GM12892 (cell line): ENCODE measurements at regions not wholly inside any gene's neighbourhood (a gene's known extent, or its start where the extent isn't known, plus 50 kb on each side); places are given as distances from the start of the nearest gene placed in this dataset.

ENCODE experiments used
- DNase-seq: peaks from one replicate; pipeline ENCODE4 v3.0.0; 2011; ENCODE audit not compliant: insufficient read length
- FAIRE-seq: peaks from 2 replicates; lab custom pipeline; 2011; peaks lifted over from hg19 to GRCh38; lab: Jason Lieb, UNC
- POLR2A ChIP-seq: IDR thresholded peaks from 2 replicates; pipeline ENCODE4 v1.6.1; 2011; ENCODE audit warnings: low read depth, low read length, control low read depth
- POLR2AphosphoS5 ChIP-seq: IDR thresholded peaks from 2 replicates; pipeline ENCODE4 v1.6.1; 2011; ENCODE audit warnings: low read depth, low read length, control low read depth
- TAF1 ChIP-seq: IDR thresholded peaks from 2 replicates; pipeline ENCODE4 v1.6.1; 2011; ENCODE audit warnings: low read depth, mild to moderate bottlenecking, control low read depth, low read length, borderline replicate concordance

DNA sequence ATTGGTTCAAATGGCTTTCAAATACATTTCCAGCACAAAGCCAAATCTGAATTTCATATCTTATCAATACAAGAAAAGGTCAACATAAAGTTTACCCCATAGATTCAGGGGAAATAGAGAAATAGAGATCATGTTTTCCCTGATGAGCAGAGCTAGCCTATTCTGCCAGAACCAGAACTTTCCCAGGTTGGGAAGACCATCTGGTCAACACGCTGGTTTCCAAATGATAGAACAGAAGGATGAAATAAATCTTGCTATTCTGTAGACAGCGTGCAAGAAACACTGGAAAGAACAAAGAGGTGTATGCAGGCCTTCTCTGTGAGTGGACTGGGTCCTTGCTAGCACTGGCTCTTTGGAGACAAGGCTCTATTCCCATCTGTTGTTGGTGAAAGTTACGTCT, 350.6 kb downstream of the NDFIP2 start:
- DNase-seq (no peak), FAIRE-seq (no peak)
- TF ChIP-seq POLR2A, result no peak
- TF ChIP-seq POLR2AphosphoS5, result no peak
- TF ChIP-seq TAF1, result no peak

DNA sequence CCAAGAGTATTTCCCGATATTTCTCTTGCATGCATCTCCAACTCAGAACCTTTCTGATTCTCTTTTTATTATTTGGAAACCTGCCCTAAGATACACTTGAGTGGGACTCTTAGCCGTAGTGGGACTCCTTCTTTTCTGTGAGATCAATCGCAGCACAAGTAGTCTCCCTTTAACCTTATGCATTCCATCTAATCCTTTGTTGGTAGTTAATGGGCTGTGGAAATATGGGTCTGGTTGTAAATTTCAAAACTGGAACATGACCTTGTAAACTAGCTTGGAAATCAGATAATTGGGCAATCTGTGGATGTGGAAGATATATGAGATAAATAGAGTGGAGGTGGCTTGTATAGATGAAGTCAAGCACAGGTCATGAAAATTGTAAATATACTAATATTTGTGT, 350.0 kb downstream of the NDFIP2 start:
- no peak for FAIRE-seq
- TF ChIP-seq POLR2A (no peak), TAF1 (no peak), POLR2AphosphoS5 (no peak)

DNA sequence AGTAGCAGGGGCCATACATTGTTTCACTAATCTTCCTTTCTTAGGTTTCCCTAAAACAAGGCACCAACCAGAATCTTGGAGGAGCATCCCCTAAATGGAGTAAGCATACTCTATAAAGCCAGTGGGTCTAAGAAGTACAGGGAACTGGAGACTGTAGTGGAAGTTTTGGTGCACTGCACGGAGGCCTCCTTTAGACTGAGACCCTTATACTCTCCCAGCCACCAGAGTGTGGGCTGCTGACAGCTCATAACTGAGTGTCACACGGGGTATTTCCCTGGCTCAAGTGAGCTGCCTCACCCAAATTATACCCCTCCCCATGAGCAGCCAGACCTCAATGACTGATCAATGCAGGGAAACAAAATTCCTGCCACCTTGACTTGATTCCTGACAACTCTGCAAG, 349.5 kb downstream of the NDFIP2 start:
- no peak for FAIRE-seq

More for the DNA sequence above, 350.0 kb downstream of the NDFIP2 start:
- DNase-seq, result no peak

DNA sequence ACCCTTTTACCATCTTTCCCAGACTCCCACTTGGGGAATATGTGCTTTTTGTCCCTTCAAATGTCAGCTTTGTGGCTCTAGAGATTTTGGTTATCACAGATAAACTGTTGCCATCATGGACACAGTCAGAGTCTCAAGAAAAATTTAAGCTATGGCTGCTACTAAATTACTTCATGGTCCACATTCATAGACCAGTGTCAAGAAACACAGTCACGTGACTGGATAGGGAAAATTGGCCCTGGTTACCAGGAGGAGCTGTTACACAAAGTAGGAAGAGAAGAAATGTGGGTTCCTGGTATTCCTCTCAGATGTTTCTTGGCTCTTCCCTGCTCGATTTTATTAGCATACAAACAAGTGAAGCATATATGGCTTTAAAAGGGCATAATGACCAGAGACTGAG, 348.9 kb downstream of the NDFIP2 start:
- DNase-seq, result no peak
- TF ChIP-seq POLR2AphosphoS5 (no peak), POLR2A (no peak), TAF1 (no peak)
- FAIRE-seq, result no peak

More for the DNA sequence above, 349.5 kb downstream of the NDFIP2 start:
- DNase-seq, result no peak
- TF ChIP-seq TAF1 (no peak), POLR2AphosphoS5 (no peak), POLR2A (no peak)

DNA sequence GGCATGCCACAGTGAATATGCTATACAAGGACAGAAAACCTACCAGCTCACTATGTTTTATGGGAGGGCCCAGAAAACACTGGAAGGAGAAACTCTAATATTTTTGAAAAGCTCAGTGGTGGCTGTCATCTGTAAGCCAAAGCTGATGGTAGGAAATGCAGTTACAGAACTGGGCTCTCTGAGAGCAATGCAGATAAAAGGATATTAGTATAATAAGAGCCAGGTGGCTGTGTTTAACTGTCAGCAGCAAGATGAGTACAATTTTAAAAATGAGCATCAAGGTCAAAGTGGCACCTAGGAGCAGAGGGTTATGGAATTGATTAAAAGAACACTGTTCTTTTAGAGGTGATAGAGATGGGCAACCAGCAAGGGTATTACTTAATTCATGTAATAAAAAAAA, 345.0 kb downstream of the NDFIP2 start:
- DNase-seq (no peak), FAIRE-seq (no peak)
- TF ChIP-seq POLR2A (no peak), TAF1 (no peak), POLR2AphosphoS5 (no peak)

DNA sequence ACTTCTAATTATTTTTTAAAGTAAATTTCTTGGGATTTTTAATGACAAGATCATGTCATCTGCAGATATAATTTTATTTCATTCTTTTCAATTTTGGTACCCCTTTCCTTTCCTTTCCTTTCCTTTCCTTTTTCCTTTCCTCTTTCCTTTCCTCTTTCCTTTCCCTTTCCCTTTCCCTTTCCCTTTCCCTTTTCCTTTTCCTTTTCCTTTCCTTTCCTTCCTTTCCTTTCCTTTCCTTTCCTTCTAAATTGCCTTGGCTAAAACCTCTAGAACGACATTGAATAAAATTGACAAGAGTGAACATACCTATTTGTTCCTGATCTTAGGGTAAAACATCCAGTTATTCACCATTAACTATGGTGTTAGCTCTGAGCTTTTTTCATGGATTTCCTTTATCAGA, 334.1 kb downstream of the NDFIP2 start:
- FAIRE-seq (no peak), DNase-seq (no peak)
- TF ChIP-seq TAF1, result no peak
- no peak for TF ChIP-seq POLR2A
- TF ChIP-seq POLR2AphosphoS5, result no peak

DNA sequence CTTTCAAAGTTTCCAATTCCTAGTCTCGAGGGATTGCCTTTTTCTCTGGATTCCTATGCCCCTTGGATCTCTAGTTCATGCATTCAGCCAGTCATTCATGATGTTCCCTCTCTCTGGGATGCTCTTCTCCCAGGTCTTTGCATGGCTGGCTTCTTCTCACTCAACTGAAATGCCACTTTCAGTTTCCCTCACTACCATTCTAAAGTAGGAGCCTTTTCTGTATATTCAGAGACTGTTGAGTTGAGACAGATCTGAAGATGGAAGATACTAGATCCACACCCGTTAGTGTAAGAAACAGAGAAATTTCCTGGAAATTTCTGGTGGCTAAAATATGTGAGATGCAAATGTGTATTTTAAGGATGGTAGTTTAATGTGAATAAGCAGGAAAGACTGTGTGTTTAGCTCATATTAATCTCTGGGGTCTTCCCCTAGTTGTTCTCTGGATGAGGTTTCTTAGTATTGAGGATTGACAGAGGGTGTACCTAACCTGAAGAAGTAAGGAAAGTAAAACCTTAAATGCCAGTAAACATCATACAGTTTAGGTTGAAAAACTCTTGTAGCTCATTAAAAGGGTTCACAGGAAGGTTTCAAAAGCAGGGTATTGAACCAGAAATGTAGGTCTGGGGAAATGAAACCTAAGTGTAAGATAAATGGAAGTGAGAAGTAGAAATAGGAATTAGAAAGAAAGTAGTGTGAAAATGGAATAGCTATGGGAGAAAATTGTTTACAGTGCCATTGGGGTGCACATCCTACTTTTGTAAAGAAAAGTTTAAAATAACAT, 331.3 kb downstream of the NDFIP2 start:
- FAIRE-seq (peak; percentile 67), DNase-seq (no peak)
- no peak for TF ChIP-seq POLR2A
- TF ChIP-seq POLR2AphosphoS5, result no peak
- no peak for TF ChIP-seq TAF1

DNA sequence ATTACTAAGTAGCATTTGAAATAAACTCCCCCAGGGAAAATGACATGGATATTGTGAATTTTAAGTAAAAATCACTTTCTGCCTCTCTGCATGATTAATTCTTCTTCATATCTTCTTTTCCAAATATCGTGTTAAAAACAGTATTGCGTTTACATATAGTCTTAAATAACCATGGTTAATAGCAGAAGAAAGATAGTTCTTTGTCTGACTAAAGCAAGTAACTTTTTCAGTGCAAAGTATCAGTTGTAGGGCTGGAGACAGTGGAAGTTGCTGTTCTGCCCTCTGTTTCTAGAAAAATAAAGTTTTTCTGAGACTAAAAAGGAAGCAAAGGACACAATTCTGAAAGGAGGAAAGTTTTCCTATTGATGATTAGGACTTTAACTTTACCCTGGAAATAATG, 330.2 kb downstream of the NDFIP2 start:
- FAIRE-seq (peak; percentile 51), DNase-seq (no peak)
- TF ChIP-seq POLR2AphosphoS5 (no peak), POLR2A (no peak), TAF1 (no peak)

DNA sequence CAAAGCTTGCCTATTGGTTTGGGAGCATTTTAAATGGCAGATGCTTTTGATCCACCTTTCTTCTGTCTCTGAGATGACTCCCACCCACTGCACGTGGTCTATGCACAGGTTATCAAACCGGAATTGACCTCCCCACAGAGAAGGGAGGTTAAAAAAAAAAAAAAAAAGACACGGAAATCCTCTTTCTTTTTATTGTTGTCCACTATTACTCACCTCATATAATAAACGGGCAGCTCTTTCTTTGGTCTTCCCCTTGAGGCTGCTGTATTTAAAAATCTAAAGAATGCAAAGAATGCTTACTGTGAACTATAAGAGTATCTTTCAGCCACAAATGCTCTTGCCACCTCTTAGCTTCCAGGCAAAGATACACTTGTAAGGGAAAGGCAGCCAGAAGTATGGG, 329.7 kb downstream of the NDFIP2 start:
- no peak for DNase-seq
- no peak for TF ChIP-seq POLR2A
- no peak for TF ChIP-seq POLR2AphosphoS5
- no peak for TF ChIP-seq TAF1
- peak; percentile 54 for FAIRE-seq

DNA sequence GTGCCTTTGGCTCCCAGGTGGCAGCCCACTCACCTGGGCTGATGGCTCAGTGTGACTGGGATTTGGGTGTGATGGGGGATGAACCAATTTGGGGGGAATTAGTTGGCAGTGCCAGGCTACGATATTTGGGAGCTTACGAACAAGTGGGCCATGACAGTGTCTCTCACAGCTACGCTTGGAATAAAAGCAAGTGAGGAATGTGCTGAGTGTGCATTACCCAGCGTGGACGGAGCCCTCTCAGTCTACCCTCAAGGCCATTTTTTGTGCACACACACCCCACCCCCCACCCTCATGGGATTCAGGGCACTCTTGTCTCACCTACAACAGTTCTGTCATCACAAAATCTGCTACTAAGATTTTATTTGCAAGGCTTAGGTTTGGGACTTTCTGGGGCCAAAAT, 329.1 kb downstream of the NDFIP2 start:
- FAIRE-seq, result no peak
- TF ChIP-seq POLR2A, result no peak
- no peak for DNase-seq

DNA sequence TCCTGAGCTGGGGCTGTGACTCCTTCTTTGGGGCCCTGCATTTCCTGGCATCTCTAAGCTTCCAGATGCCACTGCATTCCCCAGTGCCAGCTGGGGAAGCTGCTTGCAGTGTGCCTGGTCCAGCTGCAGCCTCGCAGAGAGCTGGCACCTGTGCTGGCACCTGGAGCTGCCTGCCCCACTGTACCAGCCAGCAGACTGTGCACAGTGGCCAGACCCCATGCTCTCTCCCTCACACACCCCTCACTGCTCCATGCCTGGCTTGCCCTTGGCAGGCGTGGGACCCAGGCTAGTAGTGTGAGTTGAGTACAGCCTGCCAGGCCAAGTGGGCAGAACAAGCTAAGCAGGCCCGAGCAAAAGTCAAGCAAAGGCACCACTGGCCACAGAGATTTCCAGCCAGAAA, 327.5 kb downstream of the NDFIP2 start:
- DNase-seq (no peak), FAIRE-seq (no peak)
- TF ChIP-seq POLR2A (no peak), POLR2AphosphoS5 (no peak), TAF1 (no peak)

DNA sequence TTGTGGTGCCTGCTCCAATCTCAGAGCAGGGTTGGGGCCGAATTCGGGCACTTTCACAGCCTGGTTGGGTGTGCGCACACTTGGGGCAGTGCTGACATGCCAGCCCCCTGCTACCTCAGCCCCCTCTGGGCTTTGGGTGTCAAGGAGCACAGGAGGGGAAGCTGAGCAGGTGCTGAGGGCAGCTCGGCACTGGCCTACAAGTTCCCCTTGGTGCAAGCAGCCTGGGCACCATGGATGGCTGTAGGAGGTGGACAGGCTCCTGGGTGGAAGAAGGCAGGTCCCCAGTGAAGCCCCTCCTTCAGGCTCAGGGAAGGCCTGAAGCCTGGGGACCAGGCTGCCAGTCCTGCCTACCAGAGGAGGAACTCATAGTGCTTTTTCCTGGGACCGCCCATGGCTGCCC, 326.6 kb downstream of the NDFIP2 start:
- DNase-seq (no peak), FAIRE-seq (no peak)
- no peak for TF ChIP-seq POLR2AphosphoS5
- TF ChIP-seq TAF1, result no peak
- no peak for TF ChIP-seq POLR2A

DNA sequence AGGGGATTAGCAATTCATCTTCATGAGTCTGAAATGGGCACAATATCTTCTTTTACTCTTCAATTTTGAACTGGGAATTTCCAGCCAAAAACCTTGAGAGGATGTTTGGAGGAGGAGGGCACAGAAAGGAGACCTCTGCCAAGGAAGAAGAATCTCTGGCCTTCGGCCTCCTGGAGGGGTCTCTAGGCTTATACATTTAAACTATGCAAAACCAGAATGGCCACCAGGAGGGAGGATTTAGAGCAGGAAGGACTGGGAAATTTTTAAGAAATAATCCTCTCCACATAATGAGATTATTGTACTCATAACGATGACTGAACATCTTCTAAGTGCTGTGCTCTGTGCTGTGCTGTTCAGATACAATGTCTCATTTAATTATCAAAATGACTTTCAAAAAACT, 325.9 kb downstream of the NDFIP2 start:
- FAIRE-seq (no peak), DNase-seq (no peak)
- TF ChIP-seq TAF1 (no peak), POLR2AphosphoS5 (no peak), POLR2A (no peak)
